ENCODE measurements at regions not wholly inside any gene's neighbourhood (a gene's known extent, or its start where the extent isn't known, plus 50 kb on each side); places are given as distances from the start of the nearest gene placed in this dataset.
A peak's percentile ranks its signal among the peaks of the same experiment; 100 is the strongest.

GRCh38 chr7:32191305-32191704 lies 121.1 kb upstream of the PDE1C start:
- no peak overlapping the region for H3K4me3 ChIP-seq (ENCODE audit: low read depth, low read length)
- no peak for TF ChIP-seq CTCF (IDR thresholded peaks at IDR 0.05; ENCODE audit: insufficient read depth, low read length)
- no peak for DNase-seq (ENCODE audit: low read depth)

GRCh38 chr7:32179567-32179966 lies 109.4 kb upstream of the PDE1C start:
- TF ChIP-seq CTCF (IDR thresholded peaks at IDR 0.05; ENCODE audit: insufficient read depth, low read length) = no peak
- no peak overlapping the region for H3K4me3 ChIP-seq (ENCODE audit: low read depth, low read length)
- DNase-seq (ENCODE audit: low read depth) = peak; percentile 70

- DNase-seq (ENCODE audit: low read depth) = no peak
- no peak for TF ChIP-seq CTCF (IDR thresholded peaks at IDR 0.05; ENCODE audit: insufficient read depth, low read length)
- H3K4me3 ChIP-seq (ENCODE audit: low read depth, low read length) = no peak overlapping the region
Measured at GRCh38 chr7:32178677-32179366, 108.6 kb upstream of the PDE1C start.

- no peak for DNase-seq (ENCODE audit: low read depth)
- TF ChIP-seq CTCF (IDR thresholded peaks at IDR 0.05; ENCODE audit: insufficient read depth, low read length) = no peak
- H3K4me3 ChIP-seq (ENCODE audit: low read depth, low read length) = no peak overlapping the region
Measured at GRCh38 chr7:32177232-32177631, 107.0 kb upstream of the PDE1C start.

- no peak for DNase-seq (ENCODE audit: low read depth)
- TF ChIP-seq CTCF (IDR thresholded peaks at IDR 0.05; ENCODE audit: insufficient read depth, low read length) = no peak
- no peak overlapping the region for H3K4me3 ChIP-seq (ENCODE audit: low read depth, low read length)
Measured at GRCh38 chr7:32175099-32175498, 104.9 kb upstream of the PDE1C start.

- DNase-seq (ENCODE audit: low read depth) = no peak
- no peak overlapping the region for H3K4me3 ChIP-seq (ENCODE audit: low read depth, low read length)
- no peak for TF ChIP-seq CTCF (IDR thresholded peaks at IDR 0.05; ENCODE audit: insufficient read depth, low read length)
Measured at GRCh38 chr7:32171248-32171647, 101.0 kb upstream of the PDE1C start.

GRCh38 chr7:32170838-32171237 lies 100.6 kb upstream of the PDE1C start:
- no peak for TF ChIP-seq CTCF (IDR thresholded peaks at IDR 0.05; ENCODE audit: insufficient read depth, low read length)
- no peak for DNase-seq (ENCODE audit: low read depth)
- no peak overlapping the region for H3K4me3 ChIP-seq (ENCODE audit: low read depth, low read length)

All from fibroblast of the aortic adventitia (primary cell).